MM.1S (cell line): ENCODE measurements at regions not wholly inside any gene's neighbourhood (a gene's known extent, or its start where the extent isn't known, plus 50 kb on each side); places are given as distances from the start of the nearest gene placed in this dataset.

Experiments
- DNase-seq: peaks from one replicate; pipeline ENCODE4 v3.0.0-alpha.2; 2015
- H2AFZ ChIP-seq: fragments of 300-600 bp; sonication (generic); 2 replicates; pipeline ENCODE4 v1.6.0; 2016; ENCODE audit warnings: antibody characterized with exemption, low read length
- H3F3A ChIP-seq: fragments of 300-600 bp; sonication (generic); 2 replicates; pipeline ENCODE4 v1.6.1; 2016; ENCODE audit warnings: mild to moderate bottlenecking, antibody characterized with exemption, low read length, moderate library complexity, mixed read lengths; ENCODE audit not compliant: insufficient read depth
- H3K27ac ChIP-seq: fragments of 300-600 bp; sonication (generic); 2 replicates; pipeline ENCODE4 v1.5.1; 2016; ENCODE audit warnings: mild to moderate bottlenecking, low read length
- H3K27me3 ChIP-seq: fragments of 300-600 bp; sonication (generic); replicated peaks from 2 replicates; pipeline ENCODE4 v1.6.0; 2016; ENCODE audit warnings: low read length; ENCODE audit not compliant: insufficient read depth
- H3K36me3 ChIP-seq: fragments of 300-600 bp; sonication (generic); replicated peaks from 2 replicates; pipeline ENCODE4 v1.6.1; 2016; ENCODE audit warnings: mild to moderate bottlenecking, low read length, mixed read lengths; ENCODE audit not compliant: insufficient read depth
- H3K4me1 ChIP-seq: fragments of 300-600 bp; sonication (generic); 2 replicates; pipeline ENCODE4 v1.6.1; 2016; ENCODE audit warnings: low read length, mixed read lengths
- H3K4me2 ChIP-seq: fragments of 300-600 bp; sonication (generic); 2 replicates; pipeline ENCODE4 v1.6.0; 2016; ENCODE audit warnings: low read depth, low read length
- H3K4me3 ChIP-seq: fragments of 300-600 bp; sonication (generic); 2 replicates; pipeline ENCODE4 v1.5.1; 2016; ENCODE audit warnings: low read length, mixed read lengths
- H3K79me2 ChIP-seq: fragments of 300-600 bp; sonication (generic); 2 replicates; pipeline ENCODE4 v1.6.1; 2016; ENCODE audit warnings: mixed run types, low read length, mixed read lengths
- H3K9ac ChIP-seq: fragments of 300-600 bp; sonication (generic); 2 replicates; pipeline ENCODE4 v1.6.1; 2016; ENCODE audit warnings: low read length, mixed read lengths
- H3K9me2 ChIP-seq: fragments of 300-600 bp; sonication (generic); replicated peaks from 2 replicates; pipeline ENCODE4 v1.6.1; 2016; ENCODE audit warnings: mild to moderate bottlenecking, low read length, mixed read lengths; ENCODE audit not compliant: insufficient read depth
- H3K9me3 ChIP-seq: fragments of 300-600 bp; sonication (generic); replicated peaks from 2 replicates; pipeline ENCODE4 v1.6.1; 2016; ENCODE audit warnings: mild to moderate bottlenecking, low read length, mixed read lengths; ENCODE audit not compliant: insufficient read depth
- H4K20me1 ChIP-seq: fragments of 300-600 bp; sonication (generic); 2 replicates; pipeline ENCODE4 v1.6.1; 2016; ENCODE audit warnings: mild to moderate bottlenecking, low read length, moderate library complexity, mixed read lengths; ENCODE audit not compliant: insufficient read depth
- EZH2 ChIP-seq: fragments of 300-600 bp; sonication (generic); optimal IDR thresholded peaks from 2 replicates; pipeline ENCODE3; 2017; ENCODE audit warnings: low read depth, mild to moderate bottlenecking, antibody characterized with exemption, low read length, mixed read lengths
- EZH2phosphoT487 ChIP-seq: fragments of 300-600 bp; sonication (generic); IDR thresholded peaks from 2 replicates; pipeline ENCODE4 v1.6.1; 2018; ENCODE audit warnings: antibody characterized with exemption, low read length
- TF ChIP-seq, protein P1 (sequence below): fragments of 300-600 bp; sonication (generic); IDR thresholded peaks from 2 replicates; pipeline ENCODE4 v1.5.1; 2016; ENCODE audit warnings: antibody characterized with exemption, low read length, mixed read lengths

- no peaks in the 10 kb centered on the region for H3K9me3 ChIP-seq
- no peaks in the 10 kb centered on the region for H3K79me2 ChIP-seq
- TF ChIP-seq EZH2 (no peak), EZH2phosphoT487 (no peak)
- TF ChIP-seq, protein P1, sequence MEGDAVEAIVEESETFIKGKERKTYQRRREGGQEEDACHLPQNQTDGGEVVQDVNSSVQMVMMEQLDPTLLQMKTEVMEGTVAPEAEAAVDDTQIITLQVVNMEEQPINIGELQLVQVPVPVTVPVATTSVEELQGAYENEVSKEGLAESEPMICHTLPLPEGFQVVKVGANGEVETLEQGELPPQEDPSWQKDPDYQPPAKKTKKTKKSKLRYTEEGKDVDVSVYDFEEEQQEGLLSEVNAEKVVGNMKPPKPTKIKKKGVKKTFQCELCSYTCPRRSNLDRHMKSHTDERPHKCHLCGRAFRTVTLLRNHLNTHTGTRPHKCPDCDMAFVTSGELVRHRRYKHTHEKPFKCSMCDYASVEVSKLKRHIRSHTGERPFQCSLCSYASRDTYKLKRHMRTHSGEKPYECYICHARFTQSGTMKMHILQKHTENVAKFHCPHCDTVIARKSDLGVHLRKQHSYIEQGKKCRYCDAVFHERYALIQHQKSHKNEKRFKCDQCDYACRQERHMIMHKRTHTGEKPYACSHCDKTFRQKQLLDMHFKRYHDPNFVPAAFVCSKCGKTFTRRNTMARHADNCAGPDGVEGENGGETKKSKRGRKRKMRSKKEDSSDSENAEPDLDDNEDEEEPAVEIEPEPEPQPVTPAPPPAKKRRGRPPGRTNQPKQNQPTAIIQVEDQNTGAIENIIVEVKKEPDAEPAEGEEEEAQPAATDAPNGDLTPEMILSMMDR = no peak
- no peak overlapping the region for H3K4me2 ChIP-seq
- H3K4me1 ChIP-seq = no peaks in the 10 kb centered on the region
- no peaks in the 10 kb centered on the region for H3K9me2 ChIP-seq
- no peaks in the 10 kb centered on the region for H4K20me1 ChIP-seq
- H3K36me3 ChIP-seq = no peaks in the 10 kb centered on the region
- H3K27me3 ChIP-seq = no peaks in the 10 kb centered on the region
- H3F3A ChIP-seq = no peaks in the 10 kb centered on the region
- no peak overlapping the region for H2AFZ ChIP-seq
- H3K9ac ChIP-seq = no peak overlapping the region
- DNase-seq = no peak
- no peak overlapping the region for H3K27ac ChIP-seq
- H3K4me3 ChIP-seq = no peak overlapping the region
These were observed 181.8 kb upstream of the RALGAPA2 start for GRCh38 chr20:20894280-20894679.

GRCh38 chr20:20892328-20892727 is 179.9 kb upstream of the RALGAPA2 start:
- TF ChIP-seq EZH2 (no peak), EZH2phosphoT487 (no peak)
- TF ChIP-seq, protein P1 = no peak
- no peaks in the 10 kb centered on the region for H3K4me1 ChIP-seq
- no peak for DNase-seq
- no peaks in the 10 kb centered on the region for H3K36me3 ChIP-seq
- no peaks in the 10 kb centered on the region for H3F3A ChIP-seq
- no peak overlapping the region for H3K4me3 ChIP-seq
- no peaks in the 10 kb centered on the region for H4K20me1 ChIP-seq
- no peak overlapping the region for H3K4me2 ChIP-seq
- no peaks in the 10 kb centered on the region for H3K9me2 ChIP-seq
- H3K9me3 ChIP-seq = no peaks in the 10 kb centered on the region
- H3K27ac ChIP-seq = no peak overlapping the region
- no peak overlapping the region for H2AFZ ChIP-seq
- H3K79me2 ChIP-seq = no peaks in the 10 kb centered on the region
- H3K9ac ChIP-seq = no peak overlapping the region
- H3K27me3 ChIP-seq = no peaks in the 10 kb centered on the region

GRCh38 chr20:20890751-20891150 is 178.3 kb upstream of the RALGAPA2 start:
- no peaks in the 10 kb centered on the region for H3K4me1 ChIP-seq
- H3K79me2 ChIP-seq = no peaks in the 10 kb centered on the region
- H3K27me3 ChIP-seq = no peaks in the 10 kb centered on the region
- H3F3A ChIP-seq = no peaks in the 10 kb centered on the region
- no peak overlapping the region for H3K27ac ChIP-seq
- H3K4me2 ChIP-seq = no peak overlapping the region
- DNase-seq = no peak
- no peaks in the 10 kb centered on the region for H3K36me3 ChIP-seq
- no peak overlapping the region for H3K9ac ChIP-seq
- no peak overlapping the region for H2AFZ ChIP-seq
- H3K9me3 ChIP-seq = no peaks in the 10 kb centered on the region
- H3K4me3 ChIP-seq = no peak overlapping the region
- TF ChIP-seq EZH2 = no peak
- TF ChIP-seq, protein P1 = no peak
- no peak for TF ChIP-seq EZH2phosphoT487
- H3K9me2 ChIP-seq = no peaks in the 10 kb centered on the region
- no peaks in the 10 kb centered on the region for H4K20me1 ChIP-seq

DNA sequence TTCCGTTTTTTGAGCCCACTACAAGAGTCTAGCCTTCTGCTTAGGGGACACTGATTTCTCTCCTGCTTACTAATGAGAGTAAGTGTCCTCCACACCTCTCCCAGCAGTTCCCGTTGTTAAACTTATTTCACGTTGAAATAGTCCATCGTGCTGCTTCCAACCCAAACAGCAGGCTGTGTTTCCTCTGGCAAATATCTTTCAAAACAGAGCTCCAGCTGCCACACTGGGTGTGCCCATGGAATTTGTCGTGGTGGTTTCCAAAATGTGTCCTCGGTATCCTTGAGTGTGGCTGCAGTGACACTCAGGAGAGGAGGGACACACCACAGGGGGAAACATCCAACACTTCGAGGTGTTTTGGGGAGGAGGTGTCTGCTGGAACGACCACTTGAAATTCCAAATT is 176.5 kb upstream of the RALGAPA2 start:
- no peaks in the 10 kb centered on the region for H3K79me2 ChIP-seq
- no peak overlapping the region for H3K4me3 ChIP-seq
- no peaks in the 10 kb centered on the region for H3K9me2 ChIP-seq
- no peaks in the 10 kb centered on the region for H3K9me3 ChIP-seq
- no peaks in the 10 kb centered on the region for H4K20me1 ChIP-seq
- H3K27me3 ChIP-seq = no peaks in the 10 kb centered on the region
- H3K4me1 ChIP-seq = no peaks in the 10 kb centered on the region
- H3K9ac ChIP-seq = no peak overlapping the region
- H3K4me2 ChIP-seq = no peak overlapping the region
- TF ChIP-seq, protein P1 = no peak
- no peak for TF ChIP-seq EZH2
- no peak for TF ChIP-seq EZH2phosphoT487
- H3K27ac ChIP-seq = no peak overlapping the region
- no peaks in the 10 kb centered on the region for H3K36me3 ChIP-seq
- no peak overlapping the region for H2AFZ ChIP-seq
- no peaks in the 10 kb centered on the region for H3F3A ChIP-seq
- DNase-seq = no peak
